HTR-8/SVneo (cell line): ENCODE measurements at regions not wholly inside any gene's neighbourhood (a gene's known extent, or its start where the extent isn't known, plus 50 kb on each side); places are given as distances from the start of the nearest gene placed in this dataset.
A peak's percentile ranks its signal among the peaks of the same experiment; 100 is the strongest.
"Not testable (repeated sequence)": the region's sequence is repeated elsewhere in the genome, so short reads cannot be mapped to it uniquely, and the experiment has no call there.

Source experiments
- DNase-seq: peaks from one replicate; pipeline ENCODE4 v3.0.0; 2011; ENCODE audit warnings: low spot score, mixed read lengths; ENCODE audit not compliant: insufficient read length
- FAIRE-seq: peaks from 2 replicates; lab custom pipeline; 2011; peaks lifted over from hg19 to GRCh38; lab: Jason Lieb, UNC

- FAIRE-seq (no peak), DNase-seq (no peak)
These were observed 170.1 kb downstream of the CRYBB2 start for GRCh38 chr22:25389541-25389919.

DNA sequence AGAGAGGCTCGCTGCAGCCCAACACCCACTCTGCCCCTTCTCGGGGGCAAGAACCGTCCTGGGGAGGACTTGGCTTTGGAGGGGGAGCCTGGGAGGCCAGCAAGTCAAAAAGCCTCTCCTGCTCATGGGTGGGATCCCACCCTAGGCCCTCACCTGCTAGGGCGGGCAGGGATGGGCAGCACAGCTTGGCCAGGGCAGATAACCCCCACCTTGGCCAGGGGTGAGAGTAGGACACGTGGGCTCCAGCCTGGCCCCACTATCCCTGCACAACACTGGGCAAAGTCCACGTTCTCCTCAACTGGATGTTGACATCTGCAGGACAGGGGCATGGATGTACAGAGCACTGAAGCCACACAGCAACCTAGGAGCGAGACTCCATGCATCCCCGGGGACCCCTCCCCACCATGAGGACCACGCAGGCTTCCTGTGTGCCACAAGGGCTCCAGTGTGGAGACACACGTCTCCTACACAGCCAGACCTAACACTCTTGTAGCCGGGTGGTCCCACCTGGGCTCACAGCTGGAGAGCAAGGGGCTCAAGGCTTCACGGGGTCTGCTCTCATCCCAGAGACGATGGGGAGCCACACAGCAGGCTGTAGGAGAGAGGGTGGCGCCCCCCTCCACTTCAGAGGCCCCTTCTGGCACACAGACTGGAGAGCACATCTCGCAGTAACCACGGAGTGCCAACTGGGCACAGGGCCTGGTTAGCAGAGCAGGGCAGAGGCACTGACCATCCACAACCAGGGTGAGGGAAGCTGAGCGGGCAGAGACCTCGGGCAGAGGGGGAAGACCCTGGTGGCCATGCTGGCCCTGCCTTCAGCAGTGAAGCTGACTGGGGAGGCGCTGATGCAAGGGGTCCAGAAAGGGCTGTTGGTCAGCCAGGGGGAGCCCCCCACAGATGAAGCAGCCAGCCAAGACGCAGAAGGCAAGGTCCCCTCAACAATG is 171.1 kb downstream of the CRYBB2 start:
- DNase-seq: no peak
- FAIRE-seq: no peak

DNA sequence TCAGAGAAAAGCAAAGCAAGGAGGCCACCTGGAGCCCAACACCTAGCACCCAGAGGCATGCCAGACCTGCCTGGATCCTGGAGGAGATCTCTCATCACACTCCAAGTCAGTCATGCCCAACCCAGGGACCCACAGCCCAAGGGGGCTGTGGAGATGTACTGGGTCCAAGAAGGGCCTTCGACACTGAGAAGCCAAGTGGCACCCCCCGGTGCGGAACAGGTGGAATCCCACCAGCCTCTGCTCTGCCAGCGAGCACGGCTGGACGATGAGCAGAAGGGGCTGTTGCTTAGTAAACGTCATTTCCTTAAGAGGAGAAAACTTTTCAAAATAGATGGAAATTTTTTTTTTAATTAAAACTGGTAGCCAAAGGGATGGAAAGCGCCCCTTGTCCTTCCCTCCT is 171.9 kb upstream of the GRK3 start:
- FAIRE-seq: no peak
- DNase-seq: no peak

DNA sequence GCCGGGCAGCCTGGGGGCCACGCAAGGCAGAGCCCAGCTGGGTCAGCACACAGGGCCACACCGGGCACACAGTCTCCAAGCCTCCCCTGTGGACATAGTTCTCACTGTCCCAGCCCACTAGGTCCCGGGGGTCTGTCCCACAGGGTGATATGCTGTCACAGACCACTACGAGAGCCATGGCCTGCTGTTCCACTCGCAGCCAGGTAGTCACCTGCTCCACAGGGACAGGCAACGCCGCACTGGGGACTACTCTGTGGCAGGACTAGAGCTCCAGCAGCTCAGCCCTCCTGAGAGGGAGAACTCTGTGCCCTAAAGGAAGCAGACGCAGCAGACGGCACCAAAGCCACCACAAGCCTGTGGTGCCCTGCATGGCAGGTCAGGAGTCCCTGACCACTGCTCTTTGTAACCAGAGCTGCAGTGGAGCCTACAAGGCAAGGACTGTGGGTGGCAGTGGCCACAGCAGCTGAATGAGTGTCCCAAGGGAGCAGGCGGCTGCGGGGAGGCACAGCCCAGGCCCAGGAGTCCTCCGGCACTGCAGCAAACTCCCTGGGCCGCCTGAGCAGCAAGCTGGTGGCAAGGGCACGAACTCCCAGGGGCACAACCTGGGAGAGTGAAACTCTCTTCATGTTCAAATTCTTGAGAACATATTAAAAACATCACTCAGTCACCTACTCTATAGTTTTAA is 171.2 kb upstream of the GRK3 start:
- FAIRE-seq: no peak

GRCh38 chr22:25395468-25395867 is 169.0 kb upstream of the GRK3 start:
- no peak for FAIRE-seq

More for the DNA sequence above, 171.2 kb upstream of the GRK3 start:
- no peak for DNase-seq

DNA sequence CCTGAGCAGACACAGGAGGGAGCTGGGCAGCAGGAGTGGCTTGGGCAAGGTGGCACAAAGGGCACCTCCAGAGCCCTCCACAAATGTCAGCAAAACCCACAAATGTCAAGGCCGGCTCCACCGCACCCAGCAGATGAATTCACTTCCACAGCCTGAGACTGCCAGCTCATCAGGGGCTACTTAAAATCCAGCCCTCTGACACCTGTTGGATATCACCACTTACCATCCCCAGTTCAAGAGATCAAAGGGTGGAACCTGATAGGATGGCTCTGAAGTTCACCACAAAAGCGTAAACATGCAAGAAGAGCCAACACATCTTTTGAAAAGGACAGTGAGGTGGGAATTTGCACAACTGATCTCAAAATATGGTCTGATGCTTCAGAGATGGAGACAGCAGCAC is 168.6 kb upstream of the GRK3 start:
- FAIRE-seq (no peak), DNase-seq (no peak)

More at GRCh38 chr22:25395468-25395867, 169.0 kb upstream of the GRK3 start:
- no peak for DNase-seq

GRCh38 chr22:25396615-25397200 is 167.8 kb upstream of the GRK3 start:
- DNase-seq (no peak), FAIRE-seq (no peak)

GRCh38 chr22:25397616-25398015 is 166.9 kb upstream of the GRK3 start:
- no peak for FAIRE-seq
- no peak for DNase-seq

DNA sequence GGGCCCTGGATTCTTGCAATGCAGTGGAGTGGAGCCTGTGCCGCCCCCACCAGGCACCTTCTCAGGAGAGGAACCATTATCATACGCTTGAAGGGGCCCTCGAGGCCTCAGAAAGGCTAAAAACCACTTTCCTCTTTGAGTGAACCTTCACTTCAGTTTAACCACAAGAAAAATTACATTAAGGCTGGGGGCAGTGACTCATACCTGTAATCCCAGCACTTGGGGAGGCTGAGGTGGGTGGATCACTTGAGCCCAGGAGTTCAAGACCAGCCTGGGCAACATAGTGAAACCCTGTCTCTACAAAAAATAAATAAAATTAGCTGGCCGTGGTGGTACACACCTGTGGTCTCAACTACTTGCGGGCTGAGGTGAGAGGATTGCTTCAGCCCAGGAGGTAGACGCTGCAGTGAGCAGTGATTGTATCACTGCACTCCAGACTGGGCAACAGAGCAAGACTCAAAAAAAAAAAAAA is 165.8 kb upstream of the GRK3 start:
- not testable (repeated sequence) for DNase-seq, FAIRE-seq

DNA sequence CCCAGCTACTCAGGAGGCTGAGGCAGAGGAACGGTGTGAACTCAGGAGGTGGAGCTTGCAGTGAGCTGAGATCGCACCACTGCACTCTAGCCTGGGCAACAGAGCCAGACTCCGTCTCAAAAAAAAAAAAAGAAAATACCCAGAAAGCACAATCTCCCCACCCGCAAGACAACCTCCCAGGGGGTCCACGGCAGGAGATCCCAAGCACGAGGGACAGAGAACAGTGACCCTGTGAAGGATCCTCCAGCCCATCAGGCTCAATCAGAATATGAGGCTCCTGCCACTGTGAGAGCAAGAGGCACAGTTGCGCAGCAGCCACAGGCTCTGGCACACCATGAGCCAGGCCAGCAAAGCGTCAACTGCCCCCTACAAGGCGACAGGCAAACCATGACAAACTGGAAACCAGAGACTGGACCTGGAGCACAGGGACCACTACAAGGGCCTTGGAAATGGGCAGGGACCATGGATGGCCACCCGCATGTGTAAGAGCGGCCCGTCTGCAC is 164.8 kb upstream of the GRK3 start:
- no peak for DNase-seq
- FAIRE-seq: no peak

- DNase-seq (no peak), FAIRE-seq (no peak)
These were observed 162.3 kb upstream of the GRK3 start for GRCh38 chr22:25402160-25402500.

DNA sequence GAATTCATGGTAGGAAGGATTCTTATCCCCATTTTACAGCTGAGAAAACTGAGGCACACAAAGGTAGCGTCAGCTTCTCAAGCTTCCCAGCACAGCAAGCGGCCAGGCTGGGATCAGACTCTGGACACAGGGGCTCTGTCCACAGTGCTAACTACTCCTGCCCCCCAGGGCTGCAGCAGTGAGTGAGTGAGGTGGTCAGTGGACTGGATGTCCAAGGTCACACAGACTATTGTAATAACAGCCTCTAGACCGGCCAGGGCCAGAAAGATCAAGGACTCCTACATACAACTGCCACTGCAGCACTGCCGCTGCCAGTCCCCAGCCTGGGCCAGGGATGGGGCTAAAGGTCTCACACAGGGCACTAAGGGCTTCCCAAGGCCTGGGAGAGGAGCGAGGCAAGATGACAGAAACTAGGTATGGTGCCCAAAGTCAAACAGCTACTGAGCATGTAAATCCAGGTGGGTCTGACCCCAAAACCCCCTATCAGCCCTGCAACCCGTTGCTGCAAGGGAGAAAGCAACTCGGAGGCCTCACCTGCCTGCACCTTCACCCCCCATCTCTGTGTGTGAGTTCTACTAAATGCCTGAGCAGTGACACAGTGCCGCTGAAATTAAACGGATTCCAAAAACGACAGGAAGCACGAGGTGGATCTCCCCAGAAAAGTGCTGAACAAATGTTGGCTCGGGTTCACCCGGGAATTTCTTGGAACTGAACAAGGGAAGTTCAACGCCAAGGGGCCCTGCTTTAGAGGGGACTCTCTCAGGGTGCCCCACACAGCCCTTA is 161.8 kb upstream of the GRK3 start:
- no peak for DNase-seq
- no peak for FAIRE-seq

- DNase-seq (no peak), FAIRE-seq (no peak)
These were observed 161.1 kb upstream of the GRK3 start for GRCh38 chr22:25403284-25403810.

- FAIRE-seq: no peak
- DNase-seq: no peak
These were observed 160.5 kb upstream of the GRK3 start for GRCh38 chr22:25403811-25404471.

GRCh38 chr22:25404556-25404927 is 159.9 kb upstream of the GRK3 start:
- DNase-seq: no peak
- no peak for FAIRE-seq

DNA sequence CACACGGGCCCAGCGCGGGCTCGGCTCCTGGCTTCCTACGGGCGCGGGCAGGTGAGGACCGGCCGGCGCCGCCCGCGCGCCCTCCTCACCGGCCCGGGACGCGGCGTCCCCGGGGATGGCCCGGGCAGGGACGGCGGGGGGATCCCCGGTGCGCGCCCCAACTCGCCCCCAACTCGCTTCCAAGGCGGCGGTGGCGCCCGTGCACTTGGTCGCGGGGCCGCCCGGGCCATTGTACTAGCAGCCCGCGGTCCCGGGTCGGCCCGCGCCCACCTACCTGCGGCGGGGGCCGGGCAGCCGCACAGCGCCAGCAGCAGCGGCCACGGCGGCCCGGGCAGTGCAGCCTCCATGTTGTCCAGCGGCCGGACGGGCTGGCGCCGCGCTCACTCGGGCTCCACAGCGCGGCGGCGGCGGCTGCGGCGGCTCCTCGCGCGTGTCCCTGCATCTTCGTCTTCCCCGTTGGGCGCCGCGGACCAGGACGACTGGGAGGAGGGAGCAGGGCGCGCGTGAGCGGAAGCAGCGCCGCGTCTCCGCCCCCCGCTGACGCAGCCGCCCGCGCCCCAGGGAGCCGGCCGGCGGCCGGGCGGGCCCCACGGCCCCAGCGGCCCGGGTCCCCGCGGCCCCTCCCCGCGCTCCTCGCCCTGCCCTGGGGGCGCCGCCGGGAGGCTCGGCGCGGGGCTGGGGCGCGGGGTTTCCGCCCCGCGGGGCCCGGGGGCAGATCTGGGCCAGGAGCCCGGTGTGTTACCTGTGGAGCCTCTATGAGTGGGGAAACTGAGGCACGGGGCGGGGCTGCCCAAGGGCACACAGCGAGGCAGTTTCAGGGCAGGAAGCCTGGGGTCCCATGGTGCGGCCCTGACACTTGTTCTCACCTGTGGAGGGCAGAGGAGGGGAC is 159.3 kb upstream of the GRK3 start:
- peak; percentile 45 for DNase-seq
- FAIRE-seq: no peak

DNA sequence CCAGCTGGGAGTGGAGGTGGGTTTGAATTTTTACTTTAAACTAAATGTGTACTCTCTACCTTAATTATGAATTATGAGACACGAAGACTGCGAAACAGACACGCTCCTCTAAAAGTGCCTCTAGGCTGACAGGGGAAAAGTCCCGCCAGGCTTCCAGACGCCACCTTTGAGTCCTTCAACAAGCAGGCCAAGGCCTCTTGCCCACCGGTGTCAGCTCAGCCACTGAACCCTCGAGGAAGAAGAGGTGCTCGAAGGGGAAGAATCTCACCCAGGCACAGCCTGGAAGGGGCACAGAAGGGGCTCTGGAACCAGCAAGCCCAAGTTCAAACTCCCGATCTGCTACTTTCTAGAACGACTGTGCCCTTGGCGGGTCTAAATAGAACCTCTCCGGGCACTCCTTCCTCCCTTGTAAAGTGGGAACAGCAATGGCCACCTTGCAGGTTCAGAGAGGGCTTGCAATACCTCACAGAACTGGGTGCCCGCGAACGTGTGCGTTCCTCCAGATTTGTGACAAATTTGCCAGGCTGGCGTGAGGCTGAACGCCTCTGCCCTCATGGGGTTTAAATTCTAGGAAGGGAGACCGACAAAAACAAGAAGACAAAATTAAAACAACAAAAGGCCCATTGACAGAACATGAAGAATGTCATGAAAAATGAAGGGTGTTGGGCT is 158.5 kb upstream of the GRK3 start:
- FAIRE-seq: no peak
- DNase-seq: no peak
